K562 (cell line): ENCODE measurements at regions not wholly inside any gene's neighbourhood (a gene's known extent, or its start where the extent isn't known, plus 50 kb on each side); places are given as distances from the start of the nearest gene placed in this dataset.

Source experiments
- ATAC-seq: fragments of 200-7000 bp; cut with Tn5 transposase; 3 replicates; pipeline ENCODE4 v1.9.1; 2020; ENCODE audit warnings: moderate library complexity
- BruUV-seq: library from RNA; stranded (reverse); fragments of 400-500 nt; replicated peaks from 2 replicates; lab custom pipeline; 2021; lab: Mats Ljungman, UMichigan
- CTCF ChIA-PET: fragments of 300-600 bp; formaldehyde crosslinking; extraction: SDS; loops from one replicate; lab custom pipeline; 2021; ENCODE audit warnings: low intra/inter-chr PET ratio; lab: Yijun Ruan, JAX
- POLR2A ChIA-PET: fragments of 300-600, 350-650 bp; sonication (Branson Sonifier 250); formaldehyde crosslinking; extraction: SDS; loops from one replicate; lab custom pipeline; 2021; ENCODE audit warnings: antibody characterized with exemption, inconsistent platforms; lab: Yijun Ruan, JAX
- DNase-seq, 4 experiments: peaks; one replicate each; pipeline versions ENCODE4 v3.0.0 to v3.0.0-alpha.2; 2011 to 2018; ENCODE audit warnings: low spot score in 3 of 4, mixed read lengths in 3 of 4; ENCODE audit errors: extremely low read depth in 1 of 4
- FAIRE-seq: peaks from 2 replicates; lab custom pipeline; 2011; peaks lifted over from hg19 to GRCh38; lab: Jason Lieb, UNC
- H2AFZ ChIP-seq: 2 replicates; pipeline ENCODE4 v1.6.0; 2011; ENCODE audit warnings: low read depth, low read length, control low read depth, inconsistent platforms
- H3K27ac ChIP-seq: fragments of 200-600 bp; 3 replicates; pipeline ENCODE4 v1.8.0; 2011; ENCODE audit warnings: low read depth, mild to moderate bottlenecking, control low read depth, inconsistent platforms, low read length, moderate library complexity, mixed read lengths; ENCODE audit errors: extremely low read depth
- H3K27me3 ChIP-seq, 2 experiments: fragments of 300-600 bp in 1 of 2; 2 replicates in 1 of 2; 3 replicates in 1 of 2; pipeline versions ENCODE4 v1.6.0 to v1.8.0; 2011; ENCODE audit warnings: inconsistent platforms in 2 of 2, low read length in 2 of 2, mild to moderate bottlenecking in 1 of 2, mixed read lengths in 1 of 2, moderate library complexity in 1 of 2; ENCODE audit not compliant: control insufficient read depth in 2 of 2, insufficient read depth in 2 of 2
- H3K36me3 ChIP-seq: fragments of 300-600 bp; 3 replicates; pipeline ENCODE4 v1.8.0; 2011; ENCODE audit warnings: mild to moderate bottlenecking, low read length, inconsistent platforms; ENCODE audit not compliant: control insufficient read depth, insufficient read depth
- H3K4me1 ChIP-seq, 2 experiments: fragments of 200-600 bp in 1 of 2; replicated peaks in 1 of 2; 2 replicates in 1 of 2; 3 replicates in 1 of 2; pipeline versions ENCODE4 v1.5.1 to v1.8.0; 2011; ENCODE audit warnings: inconsistent platforms in 2 of 2, low read length in 2 of 2, mild to moderate bottlenecking in 1 of 2, mixed read lengths in 1 of 2, moderate library complexity in 1 of 2; ENCODE audit not compliant: control insufficient read depth in 2 of 2, insufficient read depth in 2 of 2
- H3K4me2 ChIP-seq: 2 replicates; pipeline ENCODE4 v1.6.1; 2011; ENCODE audit warnings: low read length, control low read depth, inconsistent platforms, mixed read lengths; ENCODE audit not compliant: insufficient read depth
- H3K4me3 ChIP-seq: fragments of 200-600 bp; sonication (generic), shearing (Covaris generic); 2 replicates; pipeline ENCODE4 v1.5.1; 2016; ENCODE audit warnings: control low read depth, inconsistent platforms
- H3K79me2 ChIP-seq: fragments of 200-600 bp; 3 replicates; pipeline ENCODE4 v1.8.0; 2011; ENCODE audit warnings: low read length, inconsistent platforms; ENCODE audit not compliant: control insufficient read depth, insufficient read depth
- H3K9ac ChIP-seq, 2 experiments: 2 replicates each; pipeline versions ENCODE4 v1.6.0 to v1.6.1; 2011; ENCODE audit warnings: low read depth in 2 of 2, low read length in 2 of 2, control low read depth in 1 of 2, inconsistent platforms in 1 of 2, mild to moderate bottlenecking in 1 of 2, mixed read lengths in 1 of 2; ENCODE audit not compliant: insufficient read depth in 1 of 2
- H3K9me1 ChIP-seq: one replicate; pipeline ENCODE4 v1.6.0; 2011; ENCODE audit warnings: inconsistent platforms, mild to moderate bottlenecking, low read length, moderate library complexity; ENCODE audit not compliant: control insufficient read depth, insufficient read depth
- H3K9me3 ChIP-seq: replicated peaks from 2 replicates; pipeline ENCODE4 v1.5.1; 2011; ENCODE audit warnings: low read depth, low read length, inconsistent platforms; ENCODE audit not compliant: control insufficient read depth, insufficient read depth
- H4K20me1 ChIP-seq: replicated peaks from 2 replicates; pipeline ENCODE4 v1.6.1; 2011; ENCODE audit warnings: low read length, inconsistent platforms, mixed read lengths; ENCODE audit not compliant: control insufficient read depth, insufficient read depth
- DLX4 ChIP-seq: fragments of 250-450 bp; sonication (Bioruptor Pico); IDR thresholded peaks from 2 replicates; pipeline ENCODE4 v1.6.1; 2021; ENCODE audit warnings: mild to moderate bottlenecking
- ELF4 ChIP-seq: fragments of 450-650 bp; formaldehyde crosslinking; IDR thresholded peaks from 2 replicates; pipeline ENCODE4 v1.4.0; 2022; ENCODE audit warnings: missing genetic modification characterization
- SP2 ChIP-seq: IDR thresholded peaks from 2 replicates; pipeline ENCODE4 v1.6.1; 2011; ENCODE audit warnings: mild to moderate bottlenecking, low read depth, low read length, moderate library complexity; ENCODE audit not compliant: poor library complexity, severe bottlenecking; ENCODE audit errors: extremely low read depth
- ZNF518B ChIP-seq: fragments of 250-450 bp; sonication (Bioruptor Pico); IDR thresholded peaks from 2 replicates; pipeline ENCODE4 v1.5.0; 2021; ENCODE audit warnings: mild to moderate bottlenecking, moderate library complexity
- ZNF639 ChIP-seq, 2 experiments: fragments of 200-800 bp in 1 of 2; sonication (Bioruptor generic) in 1 of 2; sonication (generic) in 1 of 2; formaldehyde crosslinking in 1 of 2; IDR thresholded peaks in 1 of 2; conservative IDR thresholded peaks in 1 of 2; 2 replicates each; pipeline versions ENCODE4 v1.5.0 to v1.6.1; 2016 to 2020; ENCODE audit warnings: missing compliant biosample characterization in 1 of 2, missing genetic modification characterization in 1 of 2, missing genetic modification reagents in 1 of 2
- ZNF79 ChIP-seq: fragments of 250-450 bp; sonication (Bioruptor Pico); IDR thresholded peaks from 2 replicates; pipeline ENCODE4 v1.4.0; 2020; ENCODE audit warnings: low read depth, mild to moderate bottlenecking, moderate library complexity
- in situ Hi-C: fragments of 300-500 bp; cut with MboI; formaldehyde crosslinking; loops from 4 replicates; pipeline ENCODE4 v1.15.0; 2018; ENCODE audit warnings: inconsistent platforms, mixed read lengths
- intact Hi-C: fragments of 100-400 bp; cut with micrococcal nuclease; formaldehyde crosslinking; loops from 2 replicates; pipeline ENCODE4 v1.14.2; 2022
- TF ChIP-seq, protein P1 (sequence below): IDR thresholded peaks from 2 replicates; pipeline ENCODE4 v1.6.1; 2011; ENCODE audit not compliant: insufficient read length; ENCODE audit errors: extremely low read depth
- TF ChIP-seq, protein P2 (sequence below): fragments of 450-650 bp; IDR thresholded peaks from 2 replicates; pipeline ENCODE4 v1.6.1; 2014; ENCODE audit warnings: low read depth, mild to moderate bottlenecking, moderate library complexity, borderline replicate concordance
- TF ChIP-seq, protein P3 (sequence below): sonication (generic); formaldehyde crosslinking; IDR thresholded peaks from 2 replicates; pipeline ENCODE4 v1.8.1; 2023; ENCODE audit warnings: mild to moderate bottlenecking, missing genetic modification reagents

GRCh38 chr3:18215639-18216038, 209.5 kb downstream of the SATB1 start:
- H3K9ac ChIP-seq: no peak overlapping the region
- BruUV-seq: no TSS peak
- no peak overlapping the region for H3K27ac ChIP-seq
- in situ Hi-C loops: no loop called here
- no peak overlapping the region for H2AFZ ChIP-seq
- H3K36me3 ChIP-seq: no peaks in the 10 kb centered on the region
- H3K27me3 ChIP-seq: no peaks in the 10 kb centered on the region
- H3K4me3 ChIP-seq: no peak overlapping the region
- DNase-seq (no peak), FAIRE-seq (no peak), ATAC-seq (no peak)
- no peaks in the 10 kb centered on the region for H3K79me2 ChIP-seq
- intact Hi-C loops: no loop called here
- ChIA-PET POLR2A (no interaction called here), CTCF (no interaction called here)
- H3K4me1 ChIP-seq: no peaks in the 10 kb centered on the region
- no peaks in the 10 kb centered on the region for H3K9me1 ChIP-seq
- no peaks in the 10 kb centered on the region for H3K9me3 ChIP-seq
- no peaks in the 10 kb centered on the region for H4K20me1 ChIP-seq
- H3K4me2 ChIP-seq: no peak overlapping the region
- TF ChIP-seq ZNF79 (CRISPR knock-in tag) (no peak), ZNF639 (CRISPR knock-in tag; conservative IDR thresholded peaks at IDR 0.05 in 1 of 2, IDR thresholded peaks at IDR 0.05 in 1 of 2) (no peak), SP2 (no peak), ELF4 (CRISPR knock-in tag) (no peak), ZNF518B (CRISPR knock-in tag) (no peak), DLX4 (CRISPR knock-in tag) (no peak)
- TF ChIP-seq, protein P1, sequence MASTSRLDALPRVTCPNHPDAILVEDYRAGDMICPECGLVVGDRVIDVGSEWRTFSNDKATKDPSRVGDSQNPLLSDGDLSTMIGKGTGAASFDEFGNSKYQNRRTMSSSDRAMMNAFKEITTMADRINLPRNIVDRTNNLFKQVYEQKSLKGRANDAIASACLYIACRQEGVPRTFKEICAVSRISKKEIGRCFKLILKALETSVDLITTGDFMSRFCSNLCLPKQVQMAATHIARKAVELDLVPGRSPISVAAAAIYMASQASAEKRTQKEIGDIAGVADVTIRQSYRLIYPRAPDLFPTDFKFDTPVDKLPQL: no peak
- TF ChIP-seq, protein P2, sequence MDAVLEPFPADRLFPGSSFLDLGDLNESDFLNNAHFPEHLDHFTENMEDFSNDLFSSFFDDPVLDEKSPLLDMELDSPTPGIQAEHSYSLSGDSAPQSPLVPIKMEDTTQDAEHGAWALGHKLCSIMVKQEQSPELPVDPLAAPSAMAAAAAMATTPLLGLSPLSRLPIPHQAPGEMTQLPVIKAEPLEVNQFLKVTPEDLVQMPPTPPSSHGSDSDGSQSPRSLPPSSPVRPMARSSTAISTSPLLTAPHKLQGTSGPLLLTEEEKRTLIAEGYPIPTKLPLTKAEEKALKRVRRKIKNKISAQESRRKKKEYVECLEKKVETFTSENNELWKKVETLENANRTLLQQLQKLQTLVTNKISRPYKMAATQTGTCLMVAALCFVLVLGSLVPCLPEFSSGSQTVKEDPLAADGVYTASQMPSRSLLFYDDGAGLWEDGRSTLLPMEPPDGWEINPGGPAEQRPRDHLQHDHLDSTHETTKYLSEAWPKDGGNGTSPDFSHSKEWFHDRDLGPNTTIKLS: no peak
- TF ChIP-seq, protein P3, sequence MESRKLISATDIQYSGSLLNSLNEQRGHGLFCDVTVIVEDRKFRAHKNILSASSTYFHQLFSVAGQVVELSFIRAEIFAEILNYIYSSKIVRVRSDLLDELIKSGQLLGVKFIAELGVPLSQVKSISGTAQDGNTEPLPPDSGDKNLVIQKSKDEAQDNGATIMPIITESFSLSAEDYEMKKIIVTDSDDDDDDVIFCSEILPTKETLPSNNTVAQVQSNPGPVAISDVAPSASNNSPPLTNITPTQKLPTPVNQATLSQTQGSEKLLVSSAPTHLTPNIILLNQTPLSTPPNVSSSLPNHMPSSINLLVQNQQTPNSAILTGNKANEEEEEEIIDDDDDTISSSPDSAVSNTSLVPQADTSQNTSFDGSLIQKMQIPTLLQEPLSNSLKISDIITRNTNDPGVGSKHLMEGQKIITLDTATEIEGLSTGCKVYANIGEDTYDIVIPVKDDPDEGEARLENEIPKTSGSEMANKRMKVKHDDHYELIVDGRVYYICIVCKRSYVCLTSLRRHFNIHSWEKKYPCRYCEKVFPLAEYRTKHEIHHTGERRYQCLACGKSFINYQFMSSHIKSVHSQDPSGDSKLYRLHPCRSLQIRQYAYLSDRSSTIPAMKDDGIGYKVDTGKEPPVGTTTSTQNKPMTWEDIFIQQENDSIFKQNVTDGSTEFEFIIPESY (CRISPR knock-in tag): no peak
